OCI-LY7 (cell line): ENCODE measurements at regions not wholly inside any gene's neighbourhood (a gene's known extent, or its start where the extent isn't known, plus 50 kb on each side); places are given as distances from the start of the nearest gene placed in this dataset.

Experiments
- BruUV-seq: library from RNA; stranded (reverse); fragments of 400-500 nt; replicated peaks from 2 replicates; lab custom pipeline; 2021; lab: Mats Ljungman, UMichigan
- CTCF ChIA-PET: fragments of 300-600 bp; sonication (Branson Sonifier 250); formaldehyde crosslinking; loops from one replicate; lab custom pipeline; 2022; ENCODE audit warnings: antibody characterized with exemption; ENCODE audit not compliant: unreplicated experiment; lab: Charles Lee
- POLR2A ChIA-PET: fragments of 300-600 bp; sonication (Branson Sonifier 250); formaldehyde crosslinking; loops from one replicate; lab custom pipeline; 2022; ENCODE audit warnings: antibody characterized with exemption; lab: Charles Lee
- DNase-seq: peaks from one replicate; pipeline ENCODE4 v3.0.0-alpha.2; 2015; ENCODE audit warnings: low spot score
- H2AFZ ChIP-seq: fragments of 200-600 bp; sonication (generic), shearing (Covaris generic); 2 replicates; pipeline ENCODE4 v1.6.1; 2014; ENCODE audit warnings: mild to moderate bottlenecking, antibody characterized with exemption, low read length, moderate library complexity
- H3K27ac ChIP-seq: fragments of 200-600 bp; sonication (generic); 2 replicates; pipeline ENCODE4 v1.5.1; 2014; ENCODE audit warnings: mixed run types, low read depth, mild to moderate bottlenecking, moderate library complexity, low read length, inconsistent platforms; ENCODE audit not compliant: poor library complexity, severe bottlenecking
- H3K36me3 ChIP-seq: fragments of 200-600 bp; sonication (generic); 2 replicates; pipeline ENCODE4 v1.6.1; 2014; ENCODE audit warnings: mild to moderate bottlenecking, antibody characterized with exemption, low read length, moderate library complexity, mixed read lengths; ENCODE audit not compliant: insufficient read depth
- H3K4me1 ChIP-seq: fragments of 200-600 bp; sonication (generic); 2 replicates; pipeline ENCODE4 v1.5.1; 2014; ENCODE audit warnings: mild to moderate bottlenecking, low read length; ENCODE audit not compliant: insufficient read depth, poor library complexity, severe bottlenecking
- H3K4me2 ChIP-seq: fragments of 200-600 bp; sonication (generic); 2 replicates; pipeline ENCODE4 v1.6.1; 2014; ENCODE audit warnings: mild to moderate bottlenecking, low read length
- H3K4me3 ChIP-seq: fragments of 200-600 bp; sonication (generic); 2 replicates; pipeline ENCODE4 v1.5.1; 2014; ENCODE audit warnings: mild to moderate bottlenecking, low read depth, low read length; ENCODE audit not compliant: poor library complexity, severe bottlenecking
- H3K79me2 ChIP-seq: fragments of 200-600 bp; sonication (generic); 2 replicates; pipeline ENCODE4 v1.6.1; 2016; ENCODE audit warnings: low read depth, mild to moderate bottlenecking, low read length, moderate library complexity, mixed read lengths; ENCODE audit not compliant: insufficient read depth
- H3K9me2 ChIP-seq: fragments of 200-600 bp; sonication (generic); 2 replicates; pipeline ENCODE4 v1.6.1; 2016; ENCODE audit warnings: mild to moderate bottlenecking, low read length, mixed read lengths; ENCODE audit not compliant: insufficient read depth
- H3K9me3 ChIP-seq: fragments of 200-600 bp; sonication (generic); 2 replicates; pipeline ENCODE4 v1.6.1; 2014; ENCODE audit warnings: mild to moderate bottlenecking, mixed run types, low read length, mixed read lengths
- H4K20me1 ChIP-seq: fragments of 200-600 bp; sonication (generic); 2 replicates; pipeline ENCODE4 v1.6.1; 2014; ENCODE audit warnings: mild to moderate bottlenecking, antibody characterized with exemption, low read length, moderate library complexity, mixed read lengths; ENCODE audit not compliant: insufficient read depth
- EZH2phosphoT487 ChIP-seq: fragments of 200-600 bp; sonication (generic); IDR thresholded peaks from 2 replicates; pipeline ENCODE4 v1.6.1; 2018; ENCODE audit warnings: low read depth, borderline replicate concordance, mild to moderate bottlenecking, mixed run types, antibody characterized with exemption, low read length, moderate library complexity, mixed read lengths
- intact Hi-C: fragments of 100-400 bp; cut with micrococcal nuclease; formaldehyde crosslinking; loops from one replicate; pipeline ENCODE4 v1.10.0; 2022; ENCODE audit not compliant: unreplicated experiment
- TF ChIP-seq, protein P1 (sequence below): fragments of 200-600 bp; sonication (generic); conservative IDR thresholded peaks from 2 replicates; pipeline ENCODE4 v1.5.1; 2014; ENCODE audit warnings: mild to moderate bottlenecking, antibody characterized with exemption, low read length, moderate library complexity, mixed read lengths

DNA sequence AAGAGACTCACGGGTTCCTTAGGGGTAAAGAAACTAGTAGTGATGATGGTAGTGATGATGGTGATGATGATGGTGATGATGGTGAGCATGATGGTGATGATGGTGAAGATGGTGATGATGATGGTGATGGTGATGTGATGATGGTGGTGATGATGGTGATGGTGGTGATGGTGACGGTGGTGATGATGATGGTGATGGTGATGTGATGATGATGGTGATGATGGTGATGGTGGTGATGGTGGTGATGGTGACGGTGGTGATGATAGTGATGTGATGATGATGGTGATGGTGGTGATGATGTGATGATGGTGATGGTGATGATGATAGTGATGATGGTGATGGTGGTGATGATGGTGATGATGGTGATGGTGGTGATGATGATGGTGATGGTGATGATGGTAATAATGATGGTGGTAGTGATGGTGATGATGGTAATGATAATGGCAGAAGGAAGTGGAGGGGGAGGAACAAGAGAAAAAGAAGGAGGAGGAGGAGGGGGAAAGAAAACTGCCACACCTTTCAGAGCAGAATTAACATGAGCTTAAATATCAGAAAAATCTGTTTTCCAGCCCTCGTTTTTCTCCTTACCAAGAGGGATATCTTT is 85.5 kb downstream of the FZD10 start:
- no TSS peak for BruUV-seq
- Histone ChIP-seq H4K20me1 (no peaks in the 10 kb centered on the region), H3K9me2 (no peaks in the 10 kb centered on the region), H2AFZ (no peak overlapping the region), H3K4me2 (no peak overlapping the region), H3K4me3 (no peak overlapping the region), H3K9me3 (no peaks in the 10 kb centered on the region), H3K4me1 (no peaks in the 10 kb centered on the region), H3K36me3 (no peaks in the 10 kb centered on the region), H3K27ac (no peak overlapping the region), H3K79me2 (no peaks in the 10 kb centered on the region)
- ChIA-PET CTCF (no interaction called here), POLR2A (interaction anchor here (0.8 kb wide), 1 partner anchor 57 kb away, joined by 4 read pairs; no protein-coding TSS in a partner anchor)
- no peak for TF ChIP-seq EZH2phosphoT487
- TF ChIP-seq, protein P1, sequence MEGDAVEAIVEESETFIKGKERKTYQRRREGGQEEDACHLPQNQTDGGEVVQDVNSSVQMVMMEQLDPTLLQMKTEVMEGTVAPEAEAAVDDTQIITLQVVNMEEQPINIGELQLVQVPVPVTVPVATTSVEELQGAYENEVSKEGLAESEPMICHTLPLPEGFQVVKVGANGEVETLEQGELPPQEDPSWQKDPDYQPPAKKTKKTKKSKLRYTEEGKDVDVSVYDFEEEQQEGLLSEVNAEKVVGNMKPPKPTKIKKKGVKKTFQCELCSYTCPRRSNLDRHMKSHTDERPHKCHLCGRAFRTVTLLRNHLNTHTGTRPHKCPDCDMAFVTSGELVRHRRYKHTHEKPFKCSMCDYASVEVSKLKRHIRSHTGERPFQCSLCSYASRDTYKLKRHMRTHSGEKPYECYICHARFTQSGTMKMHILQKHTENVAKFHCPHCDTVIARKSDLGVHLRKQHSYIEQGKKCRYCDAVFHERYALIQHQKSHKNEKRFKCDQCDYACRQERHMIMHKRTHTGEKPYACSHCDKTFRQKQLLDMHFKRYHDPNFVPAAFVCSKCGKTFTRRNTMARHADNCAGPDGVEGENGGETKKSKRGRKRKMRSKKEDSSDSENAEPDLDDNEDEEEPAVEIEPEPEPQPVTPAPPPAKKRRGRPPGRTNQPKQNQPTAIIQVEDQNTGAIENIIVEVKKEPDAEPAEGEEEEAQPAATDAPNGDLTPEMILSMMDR, result no peak
- intact Hi-C loops, result no loop called here
- DNase-seq, result no peak

DNA sequence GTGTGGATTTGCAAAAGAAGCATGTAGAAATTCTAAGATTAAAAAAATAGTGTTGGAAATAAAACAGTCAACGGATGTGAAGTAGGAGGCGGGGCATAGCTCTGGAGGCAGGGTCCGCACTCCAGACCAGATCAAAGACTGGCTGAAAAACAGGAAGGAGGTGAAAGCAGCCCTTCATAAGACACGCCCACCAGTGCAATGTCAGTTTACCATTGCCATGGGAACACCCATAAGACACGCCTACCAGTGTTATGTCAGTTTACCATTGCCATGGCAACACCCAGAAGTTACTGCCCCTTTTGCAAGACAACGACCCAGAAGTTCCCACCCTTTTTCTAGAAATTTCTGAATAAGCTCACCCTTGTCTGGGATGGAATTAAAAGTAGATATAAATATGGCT is 87.1 kb downstream of the FZD10 start:
- no peak overlapping the region for H3K4me2 ChIP-seq
- no peak overlapping the region for H3K4me3 ChIP-seq
- no peak overlapping the region for H2AFZ ChIP-seq
- no peaks in the 10 kb centered on the region for H3K9me3 ChIP-seq
- no peaks in the 10 kb centered on the region for H4K20me1 ChIP-seq
- intact Hi-C loops, result no loop called here
- peak; percentile 8 for DNase-seq
- no peaks in the 10 kb centered on the region for H3K79me2 ChIP-seq
- BruUV-seq, result no TSS peak
- ChIA-PET POLR2A (no interaction called here), CTCF (no interaction called here)
- H3K9me2 ChIP-seq, result no peaks in the 10 kb centered on the region
- no peaks in the 10 kb centered on the region for H3K36me3 ChIP-seq
- no peak for TF ChIP-seq EZH2phosphoT487
- TF ChIP-seq, protein P1, result no peak
- H3K27ac ChIP-seq, result no peak overlapping the region
- no peaks in the 10 kb centered on the region for H3K4me1 ChIP-seq

DNA sequence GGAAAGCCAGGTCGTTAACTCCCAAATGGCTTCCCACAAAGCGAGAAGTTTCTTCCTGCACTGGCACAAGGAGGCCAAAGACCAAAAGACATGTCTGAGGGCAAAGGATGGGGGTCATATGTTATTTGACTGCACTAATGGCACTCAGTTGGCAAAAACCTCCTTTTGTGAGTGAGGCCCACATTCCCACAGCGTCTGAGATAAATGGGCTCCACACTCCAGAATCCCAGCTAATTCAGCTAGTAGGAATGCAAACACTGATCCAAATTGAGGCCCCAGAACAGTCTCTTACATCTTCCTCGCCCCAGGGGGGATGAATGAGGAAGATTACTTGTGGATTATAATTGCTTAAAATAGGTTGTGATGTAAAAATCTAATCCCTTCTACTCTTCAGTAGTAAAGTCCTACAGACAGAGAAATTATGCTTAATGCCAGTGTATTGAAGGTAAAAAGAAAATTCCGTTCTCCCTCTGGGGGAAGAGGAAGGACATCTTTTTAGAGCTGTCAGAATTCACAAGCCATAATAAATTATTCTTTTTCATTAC is 86.4 kb upstream of the PIWIL1 start:
- no TSS peak for BruUV-seq
- DNase-seq, result no peak
- no peaks in the 10 kb centered on the region for H3K36me3 ChIP-seq
- H3K9me3 ChIP-seq, result no peaks in the 10 kb centered on the region
- H3K4me1 ChIP-seq, result no peaks in the 10 kb centered on the region
- H3K4me3 ChIP-seq, result no peak overlapping the region
- intact Hi-C loops, result no loop called here
- no peak overlapping the region for H3K27ac ChIP-seq
- no peak overlapping the region for H2AFZ ChIP-seq
- H3K9me2 ChIP-seq, result no peaks in the 10 kb centered on the region
- POLR2A ChIA-PET, result no interaction called here
- TF ChIP-seq, protein P1, result no peak
- TF ChIP-seq EZH2phosphoT487, result no peak
- no peaks in the 10 kb centered on the region for H4K20me1 ChIP-seq
- no peak overlapping the region for H3K4me2 ChIP-seq
- CTCF ChIA-PET, result no interaction called here
- H3K79me2 ChIP-seq, result no peaks in the 10 kb centered on the region
